OCI-LY7 (cell line): ENCODE measurements at regions not wholly inside any gene's neighbourhood (a gene's known extent, or its start where the extent isn't known, plus 50 kb on each side); places are given as distances from the start of the nearest gene placed in this dataset.
"Not testable (repeated sequence)": the region's sequence is repeated elsewhere in the genome, so short reads cannot be mapped to it uniquely, and the experiment has no call there.

Experiments used
- BruUV-seq: library from RNA; stranded (reverse); fragments of 400-500 nt; replicated peaks from 2 replicates; lab custom pipeline; 2021; lab: Mats Ljungman, UMichigan
- CTCF ChIA-PET: fragments of 300-600 bp; sonication (Branson Sonifier 250); formaldehyde crosslinking; loops from one replicate; lab custom pipeline; 2022; ENCODE audit warnings: antibody characterized with exemption; ENCODE audit not compliant: unreplicated experiment; lab: Charles Lee
- POLR2A ChIA-PET: fragments of 300-600 bp; sonication (Branson Sonifier 250); formaldehyde crosslinking; loops from one replicate; lab custom pipeline; 2022; ENCODE audit warnings: antibody characterized with exemption; lab: Charles Lee
- DNase-seq: peaks from one replicate; pipeline ENCODE4 v3.0.0-alpha.2; 2015; ENCODE audit warnings: low spot score
- H2AFZ ChIP-seq: fragments of 200-600 bp; sonication (generic), shearing (Covaris generic); 2 replicates; pipeline ENCODE4 v1.6.1; 2014; ENCODE audit warnings: mild to moderate bottlenecking, antibody characterized with exemption, low read length, moderate library complexity
- H3K27ac ChIP-seq: fragments of 200-600 bp; sonication (generic); 2 replicates; pipeline ENCODE4 v1.5.1; 2014; ENCODE audit warnings: mixed run types, low read depth, mild to moderate bottlenecking, moderate library complexity, low read length, inconsistent platforms; ENCODE audit not compliant: poor library complexity, severe bottlenecking
- H3K36me3 ChIP-seq: fragments of 200-600 bp; sonication (generic); 2 replicates; pipeline ENCODE4 v1.6.1; 2014; ENCODE audit warnings: mild to moderate bottlenecking, antibody characterized with exemption, low read length, moderate library complexity, mixed read lengths; ENCODE audit not compliant: insufficient read depth
- H3K4me1 ChIP-seq: fragments of 200-600 bp; sonication (generic); 2 replicates; pipeline ENCODE4 v1.5.1; 2014; ENCODE audit warnings: mild to moderate bottlenecking, low read length; ENCODE audit not compliant: insufficient read depth, poor library complexity, severe bottlenecking
- H3K4me2 ChIP-seq: fragments of 200-600 bp; sonication (generic); 2 replicates; pipeline ENCODE4 v1.6.1; 2014; ENCODE audit warnings: mild to moderate bottlenecking, low read length
- H3K4me3 ChIP-seq: fragments of 200-600 bp; sonication (generic); 2 replicates; pipeline ENCODE4 v1.5.1; 2014; ENCODE audit warnings: mild to moderate bottlenecking, low read depth, low read length; ENCODE audit not compliant: poor library complexity, severe bottlenecking
- H3K79me2 ChIP-seq: fragments of 200-600 bp; sonication (generic); 2 replicates; pipeline ENCODE4 v1.6.1; 2016; ENCODE audit warnings: low read depth, mild to moderate bottlenecking, low read length, moderate library complexity, mixed read lengths; ENCODE audit not compliant: insufficient read depth
- H3K9me2 ChIP-seq: fragments of 200-600 bp; sonication (generic); 2 replicates; pipeline ENCODE4 v1.6.1; 2016; ENCODE audit warnings: mild to moderate bottlenecking, low read length, mixed read lengths; ENCODE audit not compliant: insufficient read depth
- H3K9me3 ChIP-seq: fragments of 200-600 bp; sonication (generic); 2 replicates; pipeline ENCODE4 v1.6.1; 2014; ENCODE audit warnings: mild to moderate bottlenecking, mixed run types, low read length, mixed read lengths
- H4K20me1 ChIP-seq: fragments of 200-600 bp; sonication (generic); 2 replicates; pipeline ENCODE4 v1.6.1; 2014; ENCODE audit warnings: mild to moderate bottlenecking, antibody characterized with exemption, low read length, moderate library complexity, mixed read lengths; ENCODE audit not compliant: insufficient read depth
- CTCF ChIP-seq: fragments of 200-600 bp; sonication (generic); conservative IDR thresholded peaks from 2 replicates; pipeline ENCODE4 v1.5.1; 2014; ENCODE audit warnings: mild to moderate bottlenecking, antibody characterized with exemption, low read length, moderate library complexity, mixed read lengths
- EZH2phosphoT487 ChIP-seq: fragments of 200-600 bp; sonication (generic); IDR thresholded peaks from 2 replicates; pipeline ENCODE4 v1.6.1; 2018; ENCODE audit warnings: low read depth, borderline replicate concordance, mild to moderate bottlenecking, mixed run types, antibody characterized with exemption, low read length, moderate library complexity, mixed read lengths
- intact Hi-C: fragments of 100-400 bp; cut with micrococcal nuclease; formaldehyde crosslinking; loops from one replicate; pipeline ENCODE4 v1.10.0; 2022; ENCODE audit not compliant: unreplicated experiment

GRCh38 chr2:16755442-16755841 is 89.8 kb upstream of the CYRIA start:
- intact Hi-C loops = loop anchor here (10.0 kb wide), 1 partner anchor 1121 kb away; no protein-coding TSS in a partner anchor
- Histone ChIP-seq H3K36me3 (no peaks in the 10 kb centered on the region), H4K20me1 (no peaks in the 10 kb centered on the region), H3K4me2 (no peak overlapping the region), H3K9me2 (no peaks in the 10 kb centered on the region), H3K79me2 (no peaks in the 10 kb centered on the region), H3K4me3 (no peak overlapping the region), H3K27ac (no peak overlapping the region), H2AFZ (no peak overlapping the region), H3K9me3 (no peaks in the 10 kb centered on the region), H3K4me1 (peaks cover 4% of the 10 kb centered on the region)
- TF ChIP-seq EZH2phosphoT487 (no peak), CTCF (no peak)
- ChIA-PET CTCF (interaction anchor here (2.9 kb wide), 1 partner anchor 142 kb away, joined by 17 read pairs; no protein-coding TSS in a partner anchor), POLR2A (interaction anchor here (0.6 to 3.9 kb wide), 4 partner anchors 103 to 164 kb away, joined by 3 to 17 read pairs (median 4); no protein-coding TSS in a partner anchor)
- no TSS peak for BruUV-seq
- no peak for DNase-seq

- intact Hi-C loops = loop anchor here (10.0 kb wide), 1 partner anchor 1118 kb away; no protein-coding TSS in a partner anchor
- H3K27ac ChIP-seq, H3K4me1 ChIP-seq, H3K4me3 ChIP-seq, H4K20me1 ChIP-seq, H3K36me3 ChIP-seq, H3K4me2 ChIP-seq, H3K9me3 ChIP-seq, H2AFZ ChIP-seq, BruUV-seq, CTCF ChIA-PET, H3K79me2 ChIP-seq, H3K9me2 ChIP-seq, DNase-seq: not testable (repeated sequence)
- POLR2A ChIA-PET = interaction anchor here (2.1 kb wide), 1 partner anchor 11 kb away, joined by 5 read pairs; no protein-coding TSS in a partner anchor
Measured at GRCh38 chr2:16753025-16753424, 87.4 kb upstream of the CYRIA start.

- intact Hi-C loops = loop anchor here (10.0 kb wide), 1 partner anchor 1116 kb away; no protein-coding TSS in a partner anchor
- H3K4me2 ChIP-seq, H4K20me1 ChIP-seq, H3K27ac ChIP-seq, POLR2A ChIA-PET, H3K4me3 ChIP-seq, H3K36me3 ChIP-seq, H3K79me2 ChIP-seq, BruUV-seq, H3K9me3 ChIP-seq, CTCF ChIA-PET, DNase-seq, H3K4me1 ChIP-seq, H3K9me2 ChIP-seq, H2AFZ ChIP-seq: not testable (repeated sequence)
Measured at GRCh38 chr2:16750925-16751214, 85.2 kb upstream of the CYRIA start.
